Smooth muscle cell (in vitro differentiated cells): ENCODE measurements at regions not wholly inside any gene's neighbourhood (a gene's known extent, or its start where the extent isn't known, plus 50 kb on each side); places are given as distances from the start of the nearest gene placed in this dataset.

Experiments used
- DNase-seq: peaks from one replicate; lab custom pipeline; 2025; ENCODE audit not compliant: unreplicated experiment; lab: John Stamatoyannopoulos, UW
- H2AFZ ChIP-seq: fragments of 200-600 bp; sonication (generic); 2 replicates; pipeline ENCODE4 v1.6.0; 2016; ENCODE audit warnings: antibody characterized with exemption, low read depth, mild to moderate bottlenecking
- H3F3A ChIP-seq: fragments of 200-600 bp; sonication (generic); 2 replicates; pipeline ENCODE4 v1.6.0; 2017; ENCODE audit warnings: antibody characterized with exemption, low read depth
- H3K27ac ChIP-seq: fragments of 200-600 bp; sonication (generic); 2 replicates; pipeline ENCODE4 v1.5.1; 2016; ENCODE audit warnings: low read depth, mild to moderate bottlenecking
- H3K27me3 ChIP-seq: fragments of 200-600 bp; sonication (generic); 2 replicates; pipeline ENCODE4 v1.6.1; 2016; ENCODE audit warnings: low read depth, mild to moderate bottlenecking
- H3K36me3 ChIP-seq: fragments of 200-600 bp; sonication (generic); 2 replicates; pipeline ENCODE4 v1.5.1; 2016; ENCODE audit warnings: low read depth
- H3K4me1 ChIP-seq: fragments of 200-600 bp; sonication (generic); 2 replicates; pipeline ENCODE4 v1.5.1; 2016; ENCODE audit warnings: low read depth
- H3K4me2 ChIP-seq: fragments of 200-600 bp; sonication (generic); 2 replicates; pipeline ENCODE4 v1.6.0; 2016; ENCODE audit warnings: mild to moderate bottlenecking
- H3K4me3 ChIP-seq: fragments of 200-600 bp; sonication (generic); 2 replicates; pipeline ENCODE4 v1.5.1; 2016; ENCODE audit warnings: mild to moderate bottlenecking
- H3K79me2 ChIP-seq: fragments of 200-600 bp; sonication (generic); 2 replicates; pipeline ENCODE4 v1.6.0; 2016; ENCODE audit warnings: low read depth, mild to moderate bottlenecking
- H3K9ac ChIP-seq: fragments of 200-600 bp; sonication (generic); 2 replicates; pipeline ENCODE4 v1.6.0; 2016; ENCODE audit warnings: low read depth
- H3K9me3 ChIP-seq: fragments of 200-600 bp; sonication (generic); replicated peaks from 2 replicates; pipeline ENCODE4 v1.5.1; 2016; ENCODE audit warnings: low read depth
- H4K20me1 ChIP-seq: fragments of 200-600 bp; sonication (generic); 2 replicates; pipeline ENCODE4 v1.6.0; 2016; ENCODE audit warnings: low read depth
- CTCF ChIP-seq: fragments of 200-600 bp; sonication (generic); IDR thresholded peaks from 2 replicates; pipeline ENCODE4 v1.5.1; 2017; ENCODE audit warnings: borderline replicate concordance, mild to moderate bottlenecking, antibody characterized with exemption; ENCODE audit not compliant: insufficient read depth, poor library complexity, severe bottlenecking
- WGBS: methylation state at CpG from one replicate; pipeline ENCODE4 v1.1.7; 2016; ENCODE audit warnings: low lambda C conversion rate; 5-methylcytosine and 5-hydroxymethylcytosine counted together

- H3K4me3 ChIP-seq: no peak overlapping the region
- no peak for TF ChIP-seq CTCF
- no peaks in the 10 kb centered on the region for H3F3A ChIP-seq
- H3K79me2 ChIP-seq: no peaks in the 10 kb centered on the region
- no peaks in the 10 kb centered on the region for H3K27me3 ChIP-seq
- H3K9ac ChIP-seq: no peak overlapping the region
- no peak for DNase-seq
- H3K9me3 ChIP-seq: no peaks in the 10 kb centered on the region
- H4K20me1 ChIP-seq: no peaks in the 10 kb centered on the region
- H3K36me3 ChIP-seq: no peaks in the 10 kb centered on the region
- H3K4me1 ChIP-seq: no peaks in the 10 kb centered on the region
- no peak overlapping the region for H3K4me2 ChIP-seq
- 83% methylated on average over 1 of the region's 1 CpG for WGBS
- no peak overlapping the region for H3K27ac ChIP-seq
- H2AFZ ChIP-seq: no peak overlapping the region
Observed at GRCh38 chr15:95347837-95348236, 982.7 kb upstream of the NR2F2 start.

GRCh38 chr15:95350908-95351307 lies 979.6 kb upstream of the NR2F2 start:
- Histone ChIP-seq H2AFZ (no peak overlapping the region), H3K4me2 (no peak overlapping the region), H3K79me2 (no peaks in the 10 kb centered on the region), H3K27ac (no peak overlapping the region), H3F3A (no peaks in the 10 kb centered on the region), H3K4me1 (no peaks in the 10 kb centered on the region), H4K20me1 (no peaks in the 10 kb centered on the region), H3K27me3 (no peaks in the 10 kb centered on the region), H3K9me3 (no peaks in the 10 kb centered on the region), H3K9ac (no peak overlapping the region), H3K36me3 (no peaks in the 10 kb centered on the region), H3K4me3 (no peak overlapping the region)
- WGBS: 84% methylated on average over 3 of the region's 3 CpGs
- no peak for TF ChIP-seq CTCF
- DNase-seq: no peak

- no peak overlapping the region for H2AFZ ChIP-seq
- no peak overlapping the region for H3K4me3 ChIP-seq
- H3K4me2 ChIP-seq: no peak overlapping the region
- H3K79me2 ChIP-seq: no peaks in the 10 kb centered on the region
- no peaks in the 10 kb centered on the region for H3K4me1 ChIP-seq
- H3K9ac ChIP-seq: no peak overlapping the region
- H4K20me1 ChIP-seq: no peaks in the 10 kb centered on the region
- H3F3A ChIP-seq: no peaks in the 10 kb centered on the region
- H3K36me3 ChIP-seq: no peaks in the 10 kb centered on the region
- WGBS: 91% methylated on average over 9 of the region's 9 CpGs
- TF ChIP-seq CTCF: no peak
- H3K27ac ChIP-seq: no peak overlapping the region
- no peaks in the 10 kb centered on the region for H3K27me3 ChIP-seq
- DNase-seq: no peak
- H3K9me3 ChIP-seq: no peaks in the 10 kb centered on the region
Observed at GRCh38 chr15:95352631-95353187, 977.8 kb upstream of the NR2F2 start.

- H3K27ac ChIP-seq: no peak overlapping the region
- H3K4me1 ChIP-seq: no peaks in the 10 kb centered on the region
- H3K79me2 ChIP-seq: no peaks in the 10 kb centered on the region
- no peak overlapping the region for H3K4me2 ChIP-seq
- TF ChIP-seq CTCF: no peak
- no peaks in the 10 kb centered on the region for H3K36me3 ChIP-seq
- H3K4me3 ChIP-seq: no peak overlapping the region
- no peak overlapping the region for H3K9ac ChIP-seq
- WGBS: 88% methylated on average over 1 of the region's 1 CpG
- no peaks in the 10 kb centered on the region for H4K20me1 ChIP-seq
- DNase-seq: no peak
- H3F3A ChIP-seq: no peaks in the 10 kb centered on the region
- no peak overlapping the region for H2AFZ ChIP-seq
- no peaks in the 10 kb centered on the region for H3K27me3 ChIP-seq
- no peaks in the 10 kb centered on the region for H3K9me3 ChIP-seq
Observed at GRCh38 chr15:95353512-95353911, 977.0 kb upstream of the NR2F2 start.
